ENCODE measurements at regions not wholly inside any gene's neighbourhood (a gene's known extent, or its start where the extent isn't known, plus 50 kb on each side); places are given as distances from the start of the nearest gene placed in this dataset.
"Not testable (repeated sequence)": the region's sequence is repeated elsewhere in the genome, so short reads cannot be mapped to it uniquely, and the experiment has no call there.

DNA sequence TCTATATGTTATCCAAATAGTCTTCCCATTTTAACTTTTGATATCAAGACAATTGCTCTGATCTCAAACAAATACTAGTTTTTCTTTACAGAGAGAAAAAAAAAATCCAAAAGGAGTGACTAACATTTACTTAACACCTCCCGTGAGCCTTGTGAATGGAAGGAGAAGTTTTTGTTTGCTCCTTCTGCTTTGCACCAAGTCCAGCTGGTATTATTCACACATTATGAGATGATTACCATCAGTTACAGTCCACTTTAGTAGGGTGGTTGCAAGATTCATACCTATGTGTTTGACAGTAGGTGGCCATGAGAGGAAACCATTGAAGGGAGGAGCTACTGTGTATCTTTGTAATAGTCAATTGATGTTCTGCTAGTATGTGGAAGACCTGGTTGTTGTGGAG, 443.4 kb upstream of the ZP4 start:
- H3K4me3 ChIP-seq (ENCODE audit: low read depth, low read length): no peak overlapping the region
- no peak for DNase-seq (ENCODE audit: low read depth)
- TF ChIP-seq, protein P1, sequence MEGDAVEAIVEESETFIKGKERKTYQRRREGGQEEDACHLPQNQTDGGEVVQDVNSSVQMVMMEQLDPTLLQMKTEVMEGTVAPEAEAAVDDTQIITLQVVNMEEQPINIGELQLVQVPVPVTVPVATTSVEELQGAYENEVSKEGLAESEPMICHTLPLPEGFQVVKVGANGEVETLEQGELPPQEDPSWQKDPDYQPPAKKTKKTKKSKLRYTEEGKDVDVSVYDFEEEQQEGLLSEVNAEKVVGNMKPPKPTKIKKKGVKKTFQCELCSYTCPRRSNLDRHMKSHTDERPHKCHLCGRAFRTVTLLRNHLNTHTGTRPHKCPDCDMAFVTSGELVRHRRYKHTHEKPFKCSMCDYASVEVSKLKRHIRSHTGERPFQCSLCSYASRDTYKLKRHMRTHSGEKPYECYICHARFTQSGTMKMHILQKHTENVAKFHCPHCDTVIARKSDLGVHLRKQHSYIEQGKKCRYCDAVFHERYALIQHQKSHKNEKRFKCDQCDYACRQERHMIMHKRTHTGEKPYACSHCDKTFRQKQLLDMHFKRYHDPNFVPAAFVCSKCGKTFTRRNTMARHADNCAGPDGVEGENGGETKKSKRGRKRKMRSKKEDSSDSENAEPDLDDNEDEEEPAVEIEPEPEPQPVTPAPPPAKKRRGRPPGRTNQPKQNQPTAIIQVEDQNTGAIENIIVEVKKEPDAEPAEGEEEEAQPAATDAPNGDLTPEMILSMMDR (IDR thresholded peaks at IDR 0.05; ENCODE audit: insufficient read depth, low read depth, low read length, missing control alignments): no peak

DNA sequence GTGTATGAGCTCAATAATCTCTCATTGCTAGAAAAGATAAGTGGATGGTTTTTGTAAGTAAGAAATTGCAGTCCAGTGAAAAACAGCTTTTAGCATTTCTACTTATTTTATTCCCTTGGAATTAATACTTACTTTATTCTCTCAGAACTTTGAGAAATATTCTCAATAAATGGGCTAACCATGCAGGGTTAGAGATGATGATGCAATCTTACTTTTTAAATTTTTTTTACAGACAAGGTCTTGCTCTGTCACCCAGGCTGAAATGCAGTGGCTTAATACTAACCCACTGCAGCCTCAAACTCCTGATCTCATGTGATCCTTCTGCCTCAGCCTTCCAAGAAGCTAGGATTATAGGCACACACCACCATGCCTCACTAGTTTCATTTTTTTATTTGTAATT, 440.8 kb upstream of the ZP4 start:
- no peak for DNase-seq (ENCODE audit: low read depth)
- H3K4me3 ChIP-seq (ENCODE audit: low read depth, low read length): no peak overlapping the region
- TF ChIP-seq, protein P1 (IDR thresholded peaks at IDR 0.05; ENCODE audit: insufficient read depth, low read depth, low read length, missing control alignments): no peak

DNA sequence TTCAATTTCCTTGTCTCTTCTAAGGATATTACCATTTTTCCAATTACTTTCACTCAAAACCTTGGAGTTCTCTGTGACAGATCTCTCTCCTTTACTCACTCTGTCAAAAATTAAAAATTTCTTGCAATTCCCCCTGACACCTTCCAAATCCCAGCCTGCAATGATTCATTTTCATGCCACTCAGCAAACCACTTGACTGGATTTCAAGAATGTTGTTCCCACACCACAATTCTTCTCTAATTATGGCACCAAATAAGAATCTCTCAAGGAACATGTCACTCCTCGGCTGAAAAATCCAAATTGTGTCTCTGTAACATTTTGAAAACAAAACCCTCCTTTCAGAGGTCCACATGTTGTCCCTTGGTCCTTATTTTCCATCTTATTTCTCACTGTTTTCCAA, 438.9 kb upstream of the ZP4 start:
- no peak overlapping the region for H3K4me3 ChIP-seq (ENCODE audit: low read depth, low read length)
- DNase-seq (ENCODE audit: low read depth): no peak
- TF ChIP-seq, protein P1 (IDR thresholded peaks at IDR 0.05; ENCODE audit: insufficient read depth, low read depth, low read length, missing control alignments): no peak

DNA sequence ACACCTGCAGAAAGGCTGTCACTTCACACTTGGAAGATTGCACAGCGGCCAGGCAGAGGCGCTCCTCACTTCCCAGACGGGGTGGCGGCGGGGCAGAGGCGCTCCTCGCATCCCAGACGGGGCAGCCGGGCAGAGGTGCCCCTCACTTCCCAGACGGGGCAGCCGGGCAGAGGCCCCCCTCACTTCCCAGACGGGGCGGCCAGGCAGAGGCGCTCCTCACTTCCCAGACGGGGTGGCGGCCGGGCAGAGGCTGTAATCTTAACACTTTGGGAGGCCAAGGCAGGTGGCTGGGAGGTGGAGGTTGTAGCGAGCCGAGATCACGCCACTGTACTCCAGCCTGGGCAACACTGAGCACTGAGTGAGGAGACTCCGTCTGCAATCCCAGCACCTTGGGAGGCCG, 436.3 kb upstream of the ZP4 start:
- not testable (repeated sequence) for H3K4me3 ChIP-seq (ENCODE audit: low read depth, low read length); DNase-seq (ENCODE audit: low read depth)

DNA sequence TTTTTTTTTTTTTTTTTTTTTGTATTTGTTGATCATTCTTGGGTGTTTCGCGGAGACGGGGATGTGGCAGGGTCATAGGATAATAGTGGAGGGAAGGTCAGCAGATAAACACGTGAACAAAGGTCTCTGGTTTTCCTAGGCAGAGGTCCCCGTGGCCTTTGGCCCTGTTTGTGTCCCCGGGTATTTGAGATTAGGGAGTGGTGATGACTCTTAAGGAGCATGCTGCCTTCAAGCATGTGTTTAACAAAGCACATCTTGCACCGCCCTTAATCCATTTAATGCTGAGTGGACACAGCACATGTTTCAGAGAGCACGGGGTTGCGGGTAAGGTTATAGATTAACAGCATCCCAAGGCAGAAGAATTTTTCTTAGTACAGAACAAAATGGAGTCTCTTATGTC, 435.8 kb upstream of the ZP4 start:
- DNase-seq (ENCODE audit: low read depth); H3K4me3 ChIP-seq (ENCODE audit: low read depth, low read length): not testable (repeated sequence)

DNA sequence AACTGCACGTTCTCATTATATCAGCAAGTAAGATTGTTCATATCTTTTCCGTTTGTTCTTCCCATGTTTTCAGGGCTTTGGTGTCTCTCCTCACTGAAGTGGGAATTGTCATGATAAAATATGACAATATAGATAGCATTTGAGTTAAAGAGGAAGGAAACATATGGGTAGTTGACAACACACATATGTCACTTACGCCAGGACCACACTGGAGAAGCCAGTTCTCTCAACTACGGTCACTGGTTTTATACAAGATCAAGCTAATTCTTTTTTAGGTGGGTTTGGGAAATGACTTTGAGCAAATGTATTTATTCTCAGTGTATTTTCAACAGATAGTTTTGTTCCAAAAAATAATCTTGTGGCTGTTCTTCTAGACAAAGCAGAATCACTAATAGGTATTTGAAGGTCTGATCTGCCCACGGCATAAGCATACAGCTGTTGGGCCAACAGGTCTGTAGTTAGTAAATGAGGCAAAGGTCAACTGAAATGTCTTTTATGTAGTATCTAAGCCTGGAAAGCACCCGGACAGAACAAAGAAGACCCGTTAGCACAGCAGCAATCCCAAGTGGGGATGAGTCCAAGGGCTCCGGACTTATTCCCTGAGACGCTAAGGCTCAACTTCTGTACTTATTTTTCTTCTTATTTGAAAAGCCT, 433.6 kb upstream of the ZP4 start:
- no peak overlapping the region for H3K4me3 ChIP-seq (ENCODE audit: low read depth, low read length)
- TF ChIP-seq, protein P1 (IDR thresholded peaks at IDR 0.05; ENCODE audit: insufficient read depth, low read depth, low read length, missing control alignments): no peak
- no peak for DNase-seq (ENCODE audit: low read depth)

DNA sequence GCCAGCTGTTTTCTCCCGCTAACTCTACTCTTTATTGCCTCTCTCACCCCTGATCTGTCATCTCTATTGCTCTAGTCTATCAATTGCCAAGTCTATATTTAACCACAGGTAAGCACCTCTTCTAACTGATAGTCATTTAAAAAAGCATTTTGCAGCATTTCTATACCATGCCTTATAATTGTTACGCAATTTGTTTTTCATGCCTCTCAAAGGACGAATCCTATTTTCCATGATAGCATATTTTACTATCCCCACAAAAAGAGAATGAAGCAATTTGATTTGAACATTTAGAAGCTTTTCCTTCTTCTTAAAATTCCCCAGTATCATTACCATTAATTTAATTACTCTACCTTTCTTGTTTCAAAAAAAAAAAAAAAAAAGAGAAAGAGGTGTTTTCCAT, 432.8 kb upstream of the ZP4 start:
- DNase-seq (ENCODE audit: low read depth): no peak
- TF ChIP-seq, protein P1 (IDR thresholded peaks at IDR 0.05; ENCODE audit: insufficient read depth, low read depth, low read length, missing control alignments): no peak
- no peak overlapping the region for H3K4me3 ChIP-seq (ENCODE audit: low read depth, low read length)

DNA sequence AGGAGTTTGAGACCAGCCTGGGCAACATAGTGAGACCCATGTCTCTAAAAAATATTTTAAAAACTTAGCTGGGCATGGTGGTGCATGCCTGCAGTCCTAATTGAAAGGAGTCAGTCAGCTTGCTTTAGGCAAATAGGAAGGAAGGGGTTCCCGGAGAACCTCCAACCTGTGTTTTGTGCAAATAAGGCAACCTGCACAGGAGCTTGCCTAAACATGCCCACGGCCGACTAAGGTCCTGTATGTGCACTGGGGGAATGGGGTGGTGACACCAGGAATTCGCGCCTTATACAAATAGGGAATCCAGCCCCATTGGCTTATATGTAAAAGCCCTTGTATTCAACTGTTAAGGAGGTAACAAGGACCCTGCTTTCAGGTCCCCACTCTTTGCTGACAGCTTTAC, 429.2 kb upstream of the ZP4 start:
- no peak for DNase-seq (ENCODE audit: low read depth)
- no peak overlapping the region for H3K4me3 ChIP-seq (ENCODE audit: low read depth, low read length)
- TF ChIP-seq, protein P1 (IDR thresholded peaks at IDR 0.05; ENCODE audit: insufficient read depth, low read depth, low read length, missing control alignments): no peak
